IgD-negative memory B cell (primary cell): ENCODE measurements at regions not wholly inside any gene's neighbourhood (a gene's known extent, or its start where the extent isn't known, plus 50 kb on each side); places are given as distances from the start of the nearest gene placed in this dataset.

Experiments
- H3K27ac Mint-ChIP-seq, 3 donors: one replicate each; pipeline ENCODE4 v1.8.0; 2020 to 2022; ENCODE audit warnings: mild to moderate bottlenecking in 3 of 3, mixed read lengths in 3 of 3, moderate library complexity in 1 of 3
- H3K27me3 Mint-ChIP-seq: one replicate; pipeline ENCODE4 v1.8.0; 2021; ENCODE audit warnings: mixed read lengths
- H3K36me3 Mint-ChIP-seq: one replicate; pipeline ENCODE4 v1.8.0; 2020; ENCODE audit warnings: mild to moderate bottlenecking, mixed read lengths
- H3K4me1 Mint-ChIP-seq, 3 donors: one replicate each; pipeline ENCODE4 v1.8.0; 2020 to 2022; ENCODE audit warnings: mixed read lengths in 3 of 3, mild to moderate bottlenecking in 1 of 3
- H3K4me3 Mint-ChIP-seq, 4 donors: one replicate each; pipeline ENCODE4 v1.8.0; 2020 to 2022; ENCODE audit warnings: mild to moderate bottlenecking in 4 of 4, mixed read lengths in 4 of 4, moderate library complexity in 3 of 4
- H3K9me3 Mint-ChIP-seq, 3 donors: one replicate each; pipeline ENCODE4 v1.8.0; 2020 to 2021; ENCODE audit warnings: mixed read lengths in 3 of 3, mild to moderate bottlenecking in 1 of 3

GRCh38 chr22:23369054-23369685 is 188.9 kb downstream of the BCR start:
- Mint-ChIP-seq H3K4me3 (no peak overlapping the region), H3K36me3 (peaks cover 2% of the 10 kb centered on the region), H3K27ac (no peak overlapping the region), H3K27me3 (peaks cover 12% of the 10 kb centered on the region), H3K4me1 (no peaks in the 10 kb centered on the region), H3K9me3 (peaks cover 0 to 2% (median 0%) of the 10 kb centered on the region in 3 donors)
